ENCODE measurements at regions not wholly inside any gene's neighbourhood (a gene's known extent, or its start where the extent isn't known, plus 50 kb on each side); places are given as distances from the start of the nearest gene placed in this dataset.

- Mint-ChIP-seq H3K9me3 (peaks cover 7% of the 10 kb centered on the region), H3K27me3 (ENCODE audit: low read depth) (no peaks in the 10 kb centered on the region), H3K4me1 (peaks cover 21% of the 10 kb centered on the region), H3K27ac (no peak overlapping the region), H3K4me3 (no peak overlapping the region), H3K36me3 (no peaks in the 10 kb centered on the region)
- DNase-seq (ENCODE audit: low spot score), result no peak
- CTCF ChIA-PET, result interaction anchor here (1.7 kb wide), 1 partner anchor 73 kb away, joined by 5 read pairs; no protein-coding TSS in a partner anchor
- ATAC-seq, result no peak
- POLR2A ChIA-PET, result interaction anchor here (1.2 kb wide), 1 partner anchor 71 kb away, joined by 3 read pairs; no protein-coding TSS in a partner anchor
- no peak for TF ChIP-seq TP53 (CRISPR knock-in tag; IDR thresholded peaks at IDR 0.05)
- TF ChIP-seq IRF1 (CRISPR knock-in tag; IDR thresholded peaks at IDR 0.05), result no peak
- no peak for TF ChIP-seq HMGA2 (CRISPR knock-in tag; IDR thresholded peaks at IDR 0.05)
- TF ChIP-seq GRHL2 (CRISPR knock-in tag; IDR thresholded peaks at IDR 0.05; ENCODE audit: insufficient replicate concordance, severe bottlenecking), result no peak
- no peak for TF ChIP-seq AR (CRISPR knock-in tag; IDR thresholded peaks at IDR 0.05)
- no peak for TF ChIP-seq SMAD3 (CRISPR knock-in tag; IDR thresholded peaks at IDR 0.05; ENCODE audit: borderline replicate concordance)
- TF ChIP-seq OVOL2 (CRISPR knock-in tag; IDR thresholded peaks at IDR 0.05; ENCODE audit: borderline replicate concordance), result no peak
- TF ChIP-seq ZNF532 (CRISPR knock-in tag; IDR thresholded peaks at IDR 0.05; ENCODE audit: borderline replicate concordance), result no peak
- TF ChIP-seq ZNF281 (CRISPR knock-in tag; IDR thresholded peaks at IDR 0.05), result no peak
- no peak for TF ChIP-seq ATF6 (CRISPR knock-in tag; IDR thresholded peaks at IDR 0.05)
- no peak for TF ChIP-seq E2F5 (CRISPR knock-in tag; IDR thresholded peaks at IDR 0.05)
- no peak for TF ChIP-seq KAT7 (CRISPR knock-in tag; IDR thresholded peaks at IDR 0.05; ENCODE audit: borderline replicate concordance)
- no peak for TF ChIP-seq IRF2 (CRISPR knock-in tag; IDR thresholded peaks at IDR 0.05; ENCODE audit: borderline replicate concordance, low read depth)
- TF ChIP-seq CDX4 (CRISPR knock-in tag; IDR thresholded peaks at IDR 0.05; ENCODE audit: borderline replicate concordance), result no peak
- TF ChIP-seq EMX1 (CRISPR knock-in tag; IDR thresholded peaks at IDR 0.05), result no peak
- TF ChIP-seq MXD4 (CRISPR knock-in tag; IDR thresholded peaks at IDR 0.05; ENCODE audit: borderline replicate concordance), result no peak
- TF ChIP-seq FOXK1 (CRISPR knock-in tag; IDR thresholded peaks at IDR 0.05), result no peak
- TF ChIP-seq PRDM15 (CRISPR knock-in tag; IDR thresholded peaks at IDR 0.05), result no peak
These were observed 70.4 kb upstream of the VGLL2 start for GRCh38 chr6:117194978-117195377.
